Activated B cell treated with CpG ODN at 0.5 μM for 24 hours (primary cell): ENCODE measurements at regions not wholly inside any gene's neighbourhood (a gene's known extent, or its start where the extent isn't known, plus 50 kb on each side); places are given as distances from the start of the nearest gene placed in this dataset.

Experiments
- ATAC-seq: fragments of 200-7000 bp; cut with Tn5 transposase; one replicate; pipeline ENCODE4 v1.10.0; 2021; ENCODE audit warnings: low read depth, mild to moderate bottlenecking, moderate library complexity
- CTCF ChIA-PET: fragments of 350-600 bp; sonication (Branson Sonifier 250); formaldehyde crosslinking; loops from one replicate; lab custom pipeline; 2021; ENCODE audit warnings: antibody characterized with exemption; lab: Charles Lee
- POLR2A ChIA-PET: fragments of 350-600 bp; sonication (Branson Sonifier 250); formaldehyde crosslinking; loops from one replicate; lab custom pipeline; 2021; ENCODE audit warnings: antibody characterized with exemption; lab: Charles Lee
- DNase-seq: peaks from one replicate; pipeline ENCODE4 v3.0.0; 2022
- H3K27ac Mint-ChIP-seq: one replicate; pipeline ENCODE4 v1.8.0; 2020; ENCODE audit warnings: mixed read lengths
- H3K27me3 Mint-ChIP-seq: one replicate; pipeline ENCODE4 v1.8.0; 2021; ENCODE audit warnings: mixed read lengths
- H3K36me3 Mint-ChIP-seq: one replicate; pipeline ENCODE4 v1.8.0; 2021; ENCODE audit warnings: low read depth, mixed read lengths
- H3K4me1 Mint-ChIP-seq: one replicate; pipeline ENCODE4 v1.8.0; 2021; ENCODE audit warnings: mixed read lengths
- H3K4me3 Mint-ChIP-seq: one replicate; pipeline ENCODE4 v1.8.0; 2020; ENCODE audit warnings: mild to moderate bottlenecking, mixed read lengths
- H3K9me3 Mint-ChIP-seq: one replicate; pipeline ENCODE4 v1.8.0; 2020; ENCODE audit warnings: mixed read lengths
- CTCF ChIP-seq: fragments of 200-600 bp; IDR thresholded peaks from one replicate; pipeline ENCODE4 v1.8.0; 2022; ENCODE audit warnings: antibody characterized with exemption, mild to moderate bottlenecking
- intact Hi-C: fragments of 100-400 bp; cut with micrococcal nuclease; formaldehyde crosslinking; loops from one replicate; pipeline ENCODE4 v1.15.1; 2024

DNA sequence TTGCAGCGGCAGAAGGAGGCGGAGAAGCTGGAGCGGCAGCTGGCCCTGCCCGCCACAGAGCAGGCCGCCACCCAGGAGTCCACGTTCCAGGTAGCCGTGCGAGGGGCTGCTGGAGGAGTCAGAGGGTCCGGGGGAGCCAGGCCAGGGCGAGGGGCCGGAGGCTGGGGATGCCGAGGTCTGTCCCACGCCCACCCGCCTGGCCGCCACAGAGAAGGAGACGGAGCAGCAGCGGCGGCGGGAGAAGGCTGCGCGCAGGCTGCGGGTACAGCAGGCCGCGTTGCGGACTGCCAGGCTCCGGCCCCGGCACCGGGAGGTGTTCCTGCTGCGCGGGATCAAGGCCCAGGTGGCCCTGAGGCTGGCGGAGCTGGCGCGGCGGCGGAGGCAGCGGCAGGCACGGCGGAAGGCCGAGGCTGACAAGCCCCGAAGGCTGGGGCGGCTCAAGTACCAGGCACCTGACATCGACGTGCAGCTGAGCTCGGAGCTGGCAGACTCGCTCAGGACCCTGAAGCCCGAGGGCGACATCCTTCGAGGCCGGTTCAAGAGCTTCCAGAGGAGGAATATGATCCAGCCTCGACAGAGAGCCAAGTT, 625.0 kb downstream of the MCTP2 start:
- no peaks in the 10 kb centered on the region for H3K36me3 Mint-ChIP-seq
- TF ChIP-seq CTCF = no peak
- no peaks in the 10 kb centered on the region for H3K27me3 Mint-ChIP-seq
- ChIA-PET POLR2A (no interaction called here), CTCF (no interaction called here)
- intact Hi-C loops = no loop called here
- ATAC-seq = no peak
- no peaks in the 10 kb centered on the region for H3K9me3 Mint-ChIP-seq
- no peak overlapping the region for H3K27ac Mint-ChIP-seq
- H3K4me1 Mint-ChIP-seq = no peaks in the 10 kb centered on the region
- no peak overlapping the region for H3K4me3 Mint-ChIP-seq
- DNase-seq = no peak

- intact Hi-C loops = no loop called here
- ATAC-seq = no peak
- POLR2A ChIA-PET = no interaction called here
- Mint-ChIP-seq H3K9me3 (peaks cover under 1% of the 10 kb centered on the region), H3K27ac (no peak overlapping the region), H3K4me3 (no peak overlapping the region), H3K27me3 (no peaks in the 10 kb centered on the region), H3K4me1 (no peaks in the 10 kb centered on the region), H3K36me3 (no peaks in the 10 kb centered on the region)
- DNase-seq = no peak
- CTCF ChIA-PET = no interaction called here
- TF ChIP-seq CTCF = no peak
These were observed 626.1 kb downstream of the MCTP2 start for GRCh38 chr15:94857466-94857865.

- Mint-ChIP-seq H3K27ac (no peak overlapping the region), H3K4me1 (no peaks in the 10 kb centered on the region), H3K27me3 (no peaks in the 10 kb centered on the region), H3K4me3 (no peak overlapping the region), H3K9me3 (peaks cover 2% of the 10 kb centered on the region), H3K36me3 (no peaks in the 10 kb centered on the region)
- no peak for ATAC-seq
- intact Hi-C loops = no loop called here
- POLR2A ChIA-PET = no interaction called here
- TF ChIP-seq CTCF = no peak
- DNase-seq = no peak
- CTCF ChIA-PET = no interaction called here
These were observed 626.6 kb downstream of the MCTP2 start for GRCh38 chr15:94858011-94858410.

DNA sequence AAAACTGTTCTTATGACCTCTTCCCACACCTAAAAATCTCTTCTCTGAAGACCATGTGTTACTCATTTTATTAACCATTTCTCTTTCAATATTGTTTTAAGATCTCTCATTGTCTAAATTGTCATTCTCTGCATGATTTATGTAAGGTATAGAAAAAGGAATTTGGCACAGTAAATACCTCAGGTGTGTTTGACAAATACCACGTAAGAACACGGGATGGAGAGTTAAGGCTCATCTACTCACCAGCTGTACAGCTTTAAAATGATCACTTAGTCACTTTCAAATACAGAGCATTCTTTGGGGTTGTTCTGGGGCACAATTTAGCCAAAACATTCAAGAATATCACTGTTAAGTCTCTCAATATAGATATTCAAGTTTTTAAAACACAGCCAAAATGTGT, 627.1 kb downstream of the MCTP2 start:
- ATAC-seq = no peak
- intact Hi-C loops = no loop called here
- Mint-ChIP-seq H3K27me3 (no peaks in the 10 kb centered on the region), H3K27ac (no peak overlapping the region), H3K4me3 (no peak overlapping the region), H3K36me3 (no peaks in the 10 kb centered on the region), H3K9me3 (peaks cover 2% of the 10 kb centered on the region), H3K4me1 (no peaks in the 10 kb centered on the region)
- no peak for TF ChIP-seq CTCF
- no peak for DNase-seq
- ChIA-PET POLR2A (no interaction called here), CTCF (no interaction called here)

GRCh38 chr15:94858920-94859319, 627.6 kb downstream of the MCTP2 start:
- ATAC-seq (no peak), DNase-seq (no peak)
- ChIA-PET CTCF (no interaction called here), POLR2A (no interaction called here)
- intact Hi-C loops = no loop called here
- Mint-ChIP-seq H3K4me3 (no peak overlapping the region), H3K27me3 (no peaks in the 10 kb centered on the region), H3K9me3 (peaks cover 2% of the 10 kb centered on the region), H3K36me3 (no peaks in the 10 kb centered on the region), H3K27ac (no peak overlapping the region), H3K4me1 (no peaks in the 10 kb centered on the region)
- no peak for TF ChIP-seq CTCF
